Stimulated activated CD4-positive, alpha-beta T cell treated with anti-CD3 and anti-CD28 coated beads, Interleukin-1b, Interleukin-23, amount 100 ng/mL, for 24 hours (primary cell): ENCODE measurements at regions not wholly inside any gene's neighbourhood (a gene's known extent, or its start where the extent isn't known, plus 50 kb on each side); places are given as distances from the start of the nearest gene placed in this dataset.

Experiments
- DNase-seq, 4 experiments: peaks; one replicate each; pipeline ENCODE4 v3.0.0-alpha.2; 2020; ENCODE audit warnings: low read depth in 4 of 4, low spot score in 1 of 4

- DNase-seq, result no peak
Observed at GRCh38 chr11:93959663-93960062, 61.5 kb upstream of the HEPHL1 start.

DNA sequence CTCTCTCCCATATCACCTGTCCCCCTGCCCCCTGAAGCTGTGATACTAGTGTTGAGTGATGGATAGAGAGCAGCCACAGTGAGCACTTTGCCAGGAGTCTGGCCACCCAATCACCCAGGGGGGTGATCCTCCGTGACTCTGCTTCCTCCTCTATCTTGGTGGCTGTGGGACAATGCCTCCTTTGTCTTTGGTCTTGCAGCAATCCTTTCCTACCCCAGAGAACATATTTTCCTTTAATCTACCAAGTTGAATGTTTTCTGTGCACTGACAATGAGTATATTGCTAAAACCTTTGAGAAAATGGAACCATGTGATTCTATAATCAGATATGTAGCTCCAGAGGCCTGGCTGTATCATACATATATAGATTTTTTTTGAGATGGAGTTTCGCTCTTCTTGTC, 58.1 kb upstream of the HEPHL1 start:
- DNase-seq, result no peak

DNA sequence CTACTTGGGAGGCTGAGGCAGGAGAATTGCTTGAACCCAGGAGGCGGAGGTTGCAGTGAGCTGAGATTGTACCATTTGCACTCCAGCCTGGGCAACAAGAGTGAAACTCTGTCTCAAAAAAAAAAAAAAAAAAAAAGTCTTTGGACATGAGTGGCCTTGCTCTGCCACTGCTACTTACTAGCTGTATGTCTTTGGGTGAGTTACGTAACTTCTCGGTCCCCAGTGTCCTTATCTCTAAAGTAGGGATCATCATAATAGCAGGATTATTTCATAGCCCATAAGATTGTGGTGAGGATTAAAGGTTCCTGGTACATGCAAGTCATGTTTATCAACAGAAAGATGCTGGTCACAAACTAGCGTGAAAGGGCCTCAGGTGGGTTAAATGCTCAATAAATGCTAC, 53.9 kb upstream of the HEPHL1 start:
- no peak for DNase-seq

- no peak for DNase-seq
Observed at GRCh38 chr11:93967944-93968343, 53.2 kb upstream of the HEPHL1 start.

DNA sequence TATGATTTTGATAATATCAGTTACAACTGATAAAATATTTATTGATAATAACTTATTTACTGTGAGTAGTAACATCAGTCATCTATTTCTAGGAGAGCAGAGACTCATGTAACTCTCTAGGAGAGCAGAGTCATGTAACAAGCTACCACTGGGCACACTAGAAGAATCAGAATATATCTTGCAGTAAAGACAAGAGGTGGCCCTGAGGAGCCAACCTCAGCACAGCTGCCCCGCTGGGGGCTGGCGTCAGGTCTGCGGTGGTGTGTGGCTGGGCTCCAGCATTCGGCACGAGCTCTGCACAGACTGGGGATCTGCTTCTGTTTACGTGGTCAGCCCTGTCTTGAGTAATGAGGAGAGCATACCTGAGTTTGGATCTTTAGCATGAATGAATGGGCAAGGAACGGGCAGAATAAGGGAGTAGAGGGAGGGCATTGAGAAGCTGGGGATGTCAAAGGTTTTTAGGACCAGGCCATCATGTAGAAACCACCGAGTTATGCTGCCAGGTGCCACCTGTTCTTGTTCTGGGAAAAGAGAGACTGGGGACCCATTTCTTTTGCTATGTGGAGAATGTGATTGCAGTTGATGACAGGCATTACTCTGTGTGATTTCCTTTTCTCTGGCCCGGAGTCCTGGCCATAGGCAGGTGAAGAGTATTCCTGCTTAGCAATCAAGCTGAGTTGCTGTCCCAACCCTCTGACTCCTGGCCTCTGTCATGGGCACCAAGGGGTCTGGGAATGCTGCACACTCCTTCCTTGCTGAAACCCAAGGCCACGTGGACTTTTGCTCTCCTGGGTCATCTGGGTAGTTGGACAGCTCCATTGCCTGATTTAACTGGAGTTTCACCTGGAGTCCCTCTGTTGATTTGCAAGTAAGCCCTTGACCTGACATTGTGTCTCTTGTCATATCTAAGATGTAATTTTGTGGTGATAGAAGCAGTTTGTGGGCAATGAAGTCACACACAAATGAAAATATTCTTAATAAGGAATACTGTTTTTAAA, 50.9 kb upstream of the HEPHL1 start:
- DNase-seq, result no peak
